Prostate gland (tissue), 2 donors: ENCODE measurements at regions not wholly inside any gene's neighbourhood (a gene's known extent, or its start where the extent isn't known, plus 50 kb on each side); places are given as distances from the start of the nearest gene placed in this dataset.

Experiments used
- DNase-seq: peaks from one replicate; pipeline ENCODE4 v3.0.0-alpha.2; 2019; ENCODE audit warnings: low spot score
- H3K27ac ChIP-seq, 2 donors: fragments of 200-600 bp; sonication (generic); 2 replicates each; pipeline ENCODE4 v1.5.1; 2017 to 2019
- H3K27me3 ChIP-seq: fragments of 200-600 bp; sonication (generic); replicated peaks from 2 replicates; pipeline ENCODE4 v1.5.1; 2019; ENCODE audit not compliant: insufficient read depth
- H3K36me3 ChIP-seq, 2 donors: fragments of 200-600 bp; sonication (generic); 1 replicate in 1 of 2; 2 replicates in 1 of 2; pipeline versions ENCODE4 v1.5.1 to v1.8.1; 2017 to 2019
- H3K4me1 ChIP-seq: fragments of 200-600 bp; sonication (generic); replicated peaks from 2 replicates; pipeline ENCODE4 v1.5.1; 2019
- H3K4me3 ChIP-seq, 2 donors: fragments of 200-600 bp; sonication (generic); 2 replicates each; pipeline ENCODE4 v1.5.1; 2017 to 2019
- H3K9me3 ChIP-seq: fragments of 200-600 bp; sonication (generic); 2 replicates; pipeline ENCODE4 v1.5.1; 2017
- POLR2A ChIP-seq: fragments of 450-650 bp; IDR thresholded peaks from one replicate; pipeline ENCODE4 v1.6.1; 2016; ENCODE audit warnings: antibody characterized with exemption, mild to moderate bottlenecking
- POLR2AphosphoS5 ChIP-seq: sonication (generic); formaldehyde crosslinking; IDR thresholded peaks from one replicate; pipeline ENCODE4 v1.6.1; 2017; ENCODE audit warnings: antibody characterized with exemption
- WGBS: methylation state at CpG from one replicate; pipeline ENCODE4 v1.1.5; 2018; 5-methylcytosine and 5-hydroxymethylcytosine counted together
- intact Hi-C: fragments of 100-400 bp; cut with DNase I; formaldehyde crosslinking; loops from one replicate; pipeline ENCODE4 v1.14.2; 2022
- TF ChIP-seq, protein P1 (sequence below), 4 experiments: fragments of 200-600 bp in 2 of 4; fragments of 450-650 bp in 2 of 4; sonication (generic) in 2 of 4; IDR thresholded peaks; 1 replicate in 3 of 4; 2 replicates in 1 of 4; pipeline ENCODE4 v1.5.1; 2016 to 2019; ENCODE audit warnings: antibody characterized with exemption in 4 of 4, mild to moderate bottlenecking in 2 of 4, moderate library complexity in 2 of 4

DNA sequence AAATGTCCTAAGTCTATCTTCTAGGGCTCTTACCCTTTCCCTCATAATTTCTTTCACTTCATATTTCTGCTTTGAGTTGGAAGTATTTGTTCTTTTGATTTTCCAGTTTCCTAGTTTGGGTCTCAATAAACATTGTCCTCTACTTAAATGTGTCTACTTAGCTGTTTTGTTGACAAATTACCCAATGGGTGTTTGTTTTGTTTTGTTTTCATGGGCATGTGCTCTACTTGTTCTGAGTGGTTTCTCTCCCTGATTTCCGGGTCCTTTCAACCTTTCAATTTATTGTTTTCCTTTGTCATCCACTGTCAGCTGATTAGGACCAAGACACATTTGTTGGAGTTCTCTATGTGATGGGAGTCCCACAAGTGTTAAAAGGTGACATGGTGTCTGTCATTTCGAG, 1181.4 kb downstream of the RPA4 start:
- DNase-seq: no peak
- Histone ChIP-seq H3K27me3 (no peaks in the 10 kb centered on the region), H3K27ac (no peak overlapping the region), H3K9me3 (no peaks in the 10 kb centered on the region), H3K36me3 (no peaks in the 10 kb centered on the region), H3K4me3 (no peak overlapping the region), H3K4me1 (no peaks in the 10 kb centered on the region)
- intact Hi-C loops: no loop called here
- WGBS: 66% methylated on average over 2 of the region's 2 CpGs
- TF ChIP-seq POLR2A (no peak), POLR2AphosphoS5 (no peak)
- TF ChIP-seq, protein P1, sequence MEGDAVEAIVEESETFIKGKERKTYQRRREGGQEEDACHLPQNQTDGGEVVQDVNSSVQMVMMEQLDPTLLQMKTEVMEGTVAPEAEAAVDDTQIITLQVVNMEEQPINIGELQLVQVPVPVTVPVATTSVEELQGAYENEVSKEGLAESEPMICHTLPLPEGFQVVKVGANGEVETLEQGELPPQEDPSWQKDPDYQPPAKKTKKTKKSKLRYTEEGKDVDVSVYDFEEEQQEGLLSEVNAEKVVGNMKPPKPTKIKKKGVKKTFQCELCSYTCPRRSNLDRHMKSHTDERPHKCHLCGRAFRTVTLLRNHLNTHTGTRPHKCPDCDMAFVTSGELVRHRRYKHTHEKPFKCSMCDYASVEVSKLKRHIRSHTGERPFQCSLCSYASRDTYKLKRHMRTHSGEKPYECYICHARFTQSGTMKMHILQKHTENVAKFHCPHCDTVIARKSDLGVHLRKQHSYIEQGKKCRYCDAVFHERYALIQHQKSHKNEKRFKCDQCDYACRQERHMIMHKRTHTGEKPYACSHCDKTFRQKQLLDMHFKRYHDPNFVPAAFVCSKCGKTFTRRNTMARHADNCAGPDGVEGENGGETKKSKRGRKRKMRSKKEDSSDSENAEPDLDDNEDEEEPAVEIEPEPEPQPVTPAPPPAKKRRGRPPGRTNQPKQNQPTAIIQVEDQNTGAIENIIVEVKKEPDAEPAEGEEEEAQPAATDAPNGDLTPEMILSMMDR (IDR thresholded peaks at IDR 0.05): no peak

DNA sequence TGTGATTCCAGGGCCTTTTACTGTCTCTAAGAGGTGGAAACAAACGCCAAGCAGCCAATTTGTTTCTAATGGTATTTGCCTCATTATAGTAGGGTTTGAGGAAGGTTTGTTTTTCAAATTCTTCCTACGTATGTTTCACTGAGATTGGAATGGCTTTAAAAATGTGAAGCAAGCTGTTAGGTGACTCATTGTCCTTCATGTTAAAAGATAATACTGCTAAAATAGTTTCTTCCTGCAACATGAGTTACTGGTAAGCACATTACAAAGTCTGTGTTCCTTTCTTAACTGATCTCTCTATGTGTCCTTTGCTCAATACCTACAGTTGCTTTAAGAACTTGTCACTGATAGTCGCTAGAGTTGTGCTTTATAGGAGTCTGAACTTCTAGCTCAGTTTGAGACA, 1183.9 kb downstream of the RPA4 start:
- no peaks in the 10 kb centered on the region for H3K4me1 ChIP-seq
- WGBS: 41% methylated on average over 3 of the region's 3 CpGs
- no peak overlapping the region for H3K4me3 ChIP-seq
- no peaks in the 10 kb centered on the region for H3K27me3 ChIP-seq
- H3K36me3 ChIP-seq: no peaks in the 10 kb centered on the region
- TF ChIP-seq POLR2AphosphoS5 (no peak), POLR2A (no peak)
- TF ChIP-seq, protein P1 (IDR thresholded peaks at IDR 0.05): no peak
- intact Hi-C loops: no loop called here
- H3K27ac ChIP-seq: peak overlapping the region in 1 of 2 donors; percentile 31
- H3K9me3 ChIP-seq: no peaks in the 10 kb centered on the region
- no peak for DNase-seq

DNA sequence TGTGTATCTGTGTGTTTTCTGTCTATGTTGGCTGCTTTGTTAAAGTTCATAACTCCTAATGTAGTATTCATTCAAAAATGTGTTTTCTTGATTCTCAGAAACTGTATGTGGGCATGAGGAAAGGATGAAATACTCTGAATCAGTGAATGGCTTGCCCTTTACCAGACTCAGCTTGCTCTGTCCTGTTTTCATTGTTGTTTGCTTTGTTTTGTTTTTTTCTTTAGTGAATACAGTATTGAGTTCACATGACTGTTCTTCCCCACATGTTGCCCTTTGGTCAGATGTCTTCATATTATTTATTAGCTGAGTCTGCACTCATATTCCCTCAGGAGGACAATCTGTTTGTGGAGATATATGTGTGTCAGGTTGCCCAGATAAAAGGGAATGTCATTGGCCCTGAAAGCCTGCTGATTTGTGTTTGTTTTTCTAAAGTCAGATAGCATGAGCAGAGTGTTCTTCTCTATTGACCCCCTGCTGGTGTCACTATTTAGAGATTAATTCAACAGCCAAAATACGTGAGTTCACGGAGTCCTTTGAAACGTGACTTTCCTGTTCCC, 1184.4 kb downstream of the RPA4 start:
- Histone ChIP-seq H3K36me3 (no peaks in the 10 kb centered on the region), H3K27me3 (no peaks in the 10 kb centered on the region), H3K27ac (peak overlapping the region in 1 of 2 donors; percentile 31), H3K4me3 (no peak overlapping the region), H3K9me3 (no peaks in the 10 kb centered on the region), H3K4me1 (no peaks in the 10 kb centered on the region)
- TF ChIP-seq POLR2AphosphoS5: peak; percentile 26
- TF ChIP-seq POLR2A: no peak
- 35% methylated on average over 3 of the region's 3 CpGs for WGBS
- peak; percentile 5 for DNase-seq
- intact Hi-C loops: no loop called here

DNA sequence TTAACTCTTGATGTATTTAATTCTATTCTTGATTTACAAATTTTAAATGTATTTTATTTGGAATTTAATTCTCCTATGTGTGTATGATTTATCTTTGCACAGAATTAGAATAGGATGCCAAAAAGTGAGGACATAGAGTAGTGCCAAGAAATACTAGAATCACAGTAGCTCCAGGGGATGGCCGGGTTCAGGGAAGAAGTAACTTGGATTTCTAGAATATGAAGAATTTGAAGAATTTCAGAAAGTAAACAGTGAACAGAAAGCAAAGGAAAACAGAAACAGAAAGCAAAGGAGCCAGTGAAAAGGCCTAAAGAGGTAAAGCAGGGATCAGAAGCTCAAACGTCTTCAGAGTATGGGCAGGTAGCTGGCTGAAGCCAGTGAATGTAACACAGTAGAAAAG, 1187.6 kb downstream of the RPA4 start:
- H3K4me1 ChIP-seq: no peaks in the 10 kb centered on the region
- DNase-seq: no peak
- intact Hi-C loops: no loop called here
- no peaks in the 10 kb centered on the region for H3K9me3 ChIP-seq
- TF ChIP-seq POLR2A: no peak
- no peak for TF ChIP-seq POLR2AphosphoS5
- TF ChIP-seq, protein P1 (IDR thresholded peaks at IDR 0.05): no peak
- no peaks in the 10 kb centered on the region for H3K27me3 ChIP-seq
- H3K36me3 ChIP-seq: no peaks in the 10 kb centered on the region
- no peak overlapping the region for H3K27ac ChIP-seq
- H3K4me3 ChIP-seq: no peak overlapping the region
- 14% methylated on average over 2 of the region's 2 CpGs for WGBS

DNA sequence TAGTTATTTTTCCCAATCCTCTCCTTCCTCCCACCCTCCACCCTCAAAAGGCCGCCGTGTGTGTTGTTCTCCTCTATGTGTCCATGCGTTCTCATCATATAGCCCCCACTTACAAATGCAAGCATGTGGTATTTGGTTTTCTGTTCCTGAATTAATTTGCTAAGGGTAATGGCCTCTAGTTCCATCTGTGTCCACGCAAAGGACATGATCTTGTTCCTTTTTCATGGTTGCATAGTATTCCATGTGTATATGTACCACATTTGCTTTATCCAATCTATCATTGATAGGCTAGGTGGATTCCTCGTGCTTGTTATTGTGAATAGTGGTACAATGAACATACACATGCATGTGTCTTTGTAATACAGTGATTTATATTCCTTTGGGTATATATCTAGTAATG, 1193.7 kb downstream of the RPA4 start:
- no peaks in the 10 kb centered on the region for H3K4me1 ChIP-seq
- H3K27me3 ChIP-seq: no peaks in the 10 kb centered on the region
- no peaks in the 10 kb centered on the region for H3K9me3 ChIP-seq
- H3K36me3 ChIP-seq: no peaks in the 10 kb centered on the region
- no peak overlapping the region for H3K4me3 ChIP-seq
- TF ChIP-seq POLR2AphosphoS5: no peak
- no peak for TF ChIP-seq POLR2A
- TF ChIP-seq, protein P1 (IDR thresholded peaks at IDR 0.05): no peak
- 95% methylated on average over 5 of the region's 5 CpGs for WGBS
- H3K27ac ChIP-seq: no peak overlapping the region
- no peak for DNase-seq
- intact Hi-C loops: no loop called here
